BLaER1 (cell line): ENCODE measurements at regions not wholly inside any gene's neighbourhood (a gene's known extent, or its start where the extent isn't known, plus 50 kb on each side); places are given as distances from the start of the nearest gene placed in this dataset.
A peak's percentile ranks its signal among the peaks of the same experiment; 100 is the strongest.

ENCODE experiments used
- H3K27ac ChIP-seq: shearing (Covaris generic); formaldehyde crosslinking; 2 replicates; pipeline ENCODE4 v1.8.1; 2022
- H3K27me3 ChIP-seq: shearing (Covaris generic); formaldehyde crosslinking; 2 replicates; pipeline ENCODE4 v1.8.1; 2022
- H3K36me3 ChIP-seq: shearing (Covaris generic); formaldehyde crosslinking; 2 replicates; pipeline ENCODE4 v1.8.1; 2022
- H3K4me1 ChIP-seq: shearing (Covaris generic); formaldehyde crosslinking; 2 replicates; pipeline ENCODE4 v1.8.1; 2022
- H3K4me2 ChIP-seq: shearing (Covaris generic); formaldehyde crosslinking; 2 replicates; pipeline ENCODE4 v1.8.1; 2022
- H3K4me3 ChIP-seq: shearing (Covaris generic); formaldehyde crosslinking; 2 replicates; pipeline ENCODE4 v1.8.1; 2022
- H3K9ac ChIP-seq: shearing (Covaris generic); formaldehyde crosslinking; 2 replicates; pipeline ENCODE4 v1.8.1; 2022
- H3K9me3 ChIP-seq: shearing (Covaris generic); formaldehyde crosslinking; 2 replicates; pipeline ENCODE4 v1.8.1; 2022
- H4K20me1 ChIP-seq: shearing (Covaris generic); formaldehyde crosslinking; 2 replicates; pipeline ENCODE4 v1.8.1; 2022
- Cebpa-rat ChIP-seq: shearing (Covaris generic); IDR thresholded peaks from 2 replicates; pipeline ENCODE4 v1.8.1; 2022

GRCh38 chr3:127476936-127477335, 113.6 kb downstream of the TPRA1 start:
- Histone ChIP-seq H3K4me3 (no peak overlapping the region), H3K36me3 (no peaks in the 10 kb centered on the region), H4K20me1 (no peaks in the 10 kb centered on the region), H3K27ac (no peak overlapping the region), H3K9me3 (no peaks in the 10 kb centered on the region), H3K27me3 (no peaks in the 10 kb centered on the region; the same call in 1 of the 2 replicates), H3K9ac (no peak overlapping the region), H3K4me1 (peaks cover 19% of the 10 kb centered on the region), H3K4me2 (no peak overlapping the region)
- no peak for TF ChIP-seq Cebpa-rat

DNA sequence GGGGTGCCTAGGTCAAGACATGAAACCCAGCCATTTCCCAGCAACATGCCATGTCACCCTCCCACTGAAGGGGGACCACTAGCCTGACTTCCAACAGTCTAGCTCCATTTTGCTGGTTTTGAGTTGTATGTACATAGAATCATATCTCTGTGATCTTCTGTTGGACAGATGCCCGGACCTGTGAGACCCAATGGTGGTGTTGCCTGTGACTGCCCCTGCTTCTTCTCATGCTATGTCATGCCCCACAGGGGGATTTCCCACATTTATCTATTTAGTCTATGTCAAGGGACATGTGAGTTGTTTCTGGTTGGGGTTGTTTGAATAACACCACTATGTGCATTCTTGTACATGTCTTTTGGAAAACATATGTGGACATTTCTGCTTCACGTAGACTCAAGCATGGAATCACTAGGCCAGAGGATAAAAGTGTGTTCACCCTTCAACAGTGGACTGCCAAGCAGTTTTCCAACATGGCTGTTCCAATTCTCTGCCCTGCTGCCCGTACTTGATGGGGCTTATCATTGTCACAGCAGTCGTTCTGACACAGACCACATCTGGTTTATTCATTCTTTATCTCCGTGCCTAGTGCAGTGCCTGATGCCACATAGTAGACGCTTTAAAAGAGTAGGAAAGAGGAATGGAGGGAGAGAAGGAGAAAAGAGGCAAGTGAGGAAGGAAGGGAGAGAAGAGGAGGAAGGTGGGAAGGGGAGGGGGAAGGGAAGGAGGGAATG, 114.4 kb downstream of the TPRA1 start:
- Histone ChIP-seq H4K20me1 (no peaks in the 10 kb centered on the region), H3K9ac (no peak overlapping the region), H3K27ac (no peak overlapping the region), H3K36me3 (no peaks in the 10 kb centered on the region), H3K4me1 (peaks cover 19% of the 10 kb centered on the region), H3K4me2 (no peak overlapping the region), H3K9me3 (no peaks in the 10 kb centered on the region), H3K27me3 (no peaks in the 10 kb centered on the region; the same call in 1 of the 2 replicates), H3K4me3 (no peak overlapping the region)
- TF ChIP-seq Cebpa-rat: no peak

DNA sequence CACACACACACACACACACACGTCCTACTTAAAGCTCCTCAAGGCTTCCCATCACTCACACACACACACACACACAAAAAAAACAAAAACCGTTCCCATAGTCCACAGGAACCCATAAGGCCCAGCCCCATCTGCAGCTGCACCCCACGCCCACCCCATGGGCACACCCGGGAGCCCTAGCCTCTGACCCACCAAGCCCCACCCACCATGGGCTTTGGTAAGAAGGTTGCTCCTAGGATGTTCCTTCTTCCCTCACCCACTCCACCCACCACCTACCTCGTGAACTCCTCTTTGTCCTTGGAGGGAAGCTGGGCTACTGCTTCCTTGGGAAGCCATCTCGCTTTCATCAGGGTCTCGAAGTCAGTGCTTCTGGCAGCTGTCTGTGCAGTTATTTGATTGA, 115.1 kb downstream of the TPRA1 start:
- no peaks in the 10 kb centered on the region for H3K36me3 ChIP-seq
- no peak overlapping the region for H3K4me3 ChIP-seq
- H4K20me1 ChIP-seq: no peaks in the 10 kb centered on the region
- H3K27me3 ChIP-seq: no peaks in the 10 kb centered on the region; the same call in 1 of the 2 replicates
- TF ChIP-seq Cebpa-rat: no peak
- H3K9ac ChIP-seq: no peak overlapping the region
- H3K4me2 ChIP-seq: no peak overlapping the region
- no peaks in the 10 kb centered on the region for H3K9me3 ChIP-seq
- peaks cover 19% of the 10 kb centered on the region for H3K4me1 ChIP-seq
- H3K27ac ChIP-seq: no peak overlapping the region

- no peak for TF ChIP-seq Cebpa-rat
- H3K27ac ChIP-seq: no peak overlapping the region
- H3K9me3 ChIP-seq: no peaks in the 10 kb centered on the region
- H3K4me1 ChIP-seq: peaks cover 19% of the 10 kb centered on the region
- H3K36me3 ChIP-seq: no peaks in the 10 kb centered on the region
- H3K4me3 ChIP-seq: no peak overlapping the region
- H3K4me2 ChIP-seq: peak overlapping the region; percentile 57
- H3K27me3 ChIP-seq: no peaks in the 10 kb centered on the region; the same call in 1 of the 2 replicates
- H4K20me1 ChIP-seq: no peaks in the 10 kb centered on the region
- H3K9ac ChIP-seq: no peak overlapping the region
Measured at GRCh38 chr3:127473244-127474024, 117.1 kb downstream of the TPRA1 start.

DNA sequence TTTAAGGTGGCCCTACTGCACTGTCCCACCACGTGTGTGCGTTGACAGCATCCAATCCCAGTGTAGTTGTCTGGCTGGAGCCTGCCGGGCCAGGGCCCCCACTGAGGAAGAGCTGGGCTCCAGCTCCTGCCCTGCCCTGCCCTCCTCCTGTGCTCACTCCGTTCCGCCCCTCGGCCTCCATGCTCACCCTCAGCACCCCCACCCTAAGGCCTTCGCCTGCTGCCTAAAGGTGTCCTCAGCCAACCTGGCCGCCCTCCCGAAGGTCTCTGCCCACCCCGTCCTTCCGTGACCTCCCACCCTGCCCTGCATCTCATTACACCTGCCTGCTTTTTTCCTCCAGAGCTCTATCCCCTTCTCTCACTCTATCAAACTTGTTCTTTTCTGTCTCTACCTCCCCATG, 118.0 kb downstream of the TPRA1 start:
- Histone ChIP-seq H3K36me3 (no peaks in the 10 kb centered on the region), H3K4me3 (no peak overlapping the region), H4K20me1 (no peaks in the 10 kb centered on the region), H3K4me1 (peaks cover 19% of the 10 kb centered on the region), H3K9me3 (no peaks in the 10 kb centered on the region), H3K27ac (no peak overlapping the region), H3K4me2 (no peak overlapping the region), H3K27me3 (no peaks in the 10 kb centered on the region; the same call in 1 of the 2 replicates), H3K9ac (no peak overlapping the region)
- TF ChIP-seq Cebpa-rat: no peak

DNA sequence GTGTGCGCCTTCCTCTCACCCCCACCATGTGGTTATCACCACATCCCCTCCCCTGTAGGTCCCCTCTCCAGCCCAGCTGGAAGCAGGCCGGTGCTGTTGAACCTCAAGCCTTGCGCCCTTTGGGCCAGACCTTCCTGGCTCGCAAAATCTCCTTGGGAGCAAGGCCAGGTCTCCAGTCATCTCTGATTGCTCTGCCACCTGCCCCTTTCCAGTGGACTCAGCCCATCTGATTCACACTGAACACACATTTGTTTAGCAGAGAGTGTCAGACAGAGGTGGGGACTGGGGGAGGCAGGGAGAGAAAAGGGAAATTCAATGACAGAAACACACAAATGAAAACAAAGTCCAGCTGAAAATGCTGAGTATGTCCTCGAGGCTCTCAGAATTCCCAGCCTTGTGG, 119.4 kb downstream of the TPRA1 start:
- H3K27me3 ChIP-seq: no peaks in the 10 kb centered on the region
- H3K4me3 ChIP-seq: no peak overlapping the region
- no peaks in the 10 kb centered on the region for H3K9me3 ChIP-seq
- no peak overlapping the region for H3K27ac ChIP-seq
- H4K20me1 ChIP-seq: no peaks in the 10 kb centered on the region
- no peak overlapping the region for H3K4me2 ChIP-seq
- no peak overlapping the region for H3K9ac ChIP-seq
- TF ChIP-seq Cebpa-rat: no peak
- no peaks in the 10 kb centered on the region for H3K36me3 ChIP-seq
- peaks cover 21% of the 10 kb centered on the region for H3K4me1 ChIP-seq

GRCh38 chr3:127469760-127470159, 120.8 kb downstream of the TPRA1 start:
- H3K4me2 ChIP-seq: no peak overlapping the region
- peaks cover 21% of the 10 kb centered on the region for H3K4me1 ChIP-seq
- no peak overlapping the region for H3K9ac ChIP-seq
- no peak overlapping the region for H3K27ac ChIP-seq
- H3K36me3 ChIP-seq: no peaks in the 10 kb centered on the region
- no peaks in the 10 kb centered on the region for H3K9me3 ChIP-seq
- no peak overlapping the region for H3K4me3 ChIP-seq
- TF ChIP-seq Cebpa-rat: no peak
- no peaks in the 10 kb centered on the region for H4K20me1 ChIP-seq
- H3K27me3 ChIP-seq: no peaks in the 10 kb centered on the region

DNA sequence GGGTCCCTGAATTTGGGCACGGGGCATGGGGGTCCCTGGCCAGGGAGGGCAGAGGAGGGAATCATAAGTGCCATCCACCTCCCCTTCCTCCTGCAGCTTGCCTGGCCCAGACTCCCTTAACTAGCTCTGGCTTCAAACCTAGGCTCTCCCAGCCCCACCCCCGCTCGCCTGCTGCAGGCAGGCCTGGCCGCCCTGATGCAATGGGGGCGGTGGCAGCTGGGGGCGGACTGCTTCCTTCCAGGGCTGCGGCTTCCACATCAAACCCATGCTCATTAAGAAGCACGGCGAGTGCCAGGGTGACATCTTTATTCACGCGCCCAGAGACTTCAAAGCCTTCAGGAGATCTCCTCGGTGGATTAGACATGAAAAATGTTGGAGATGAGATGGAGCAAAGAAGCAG, 123.1 kb downstream of the TPRA1 start:
- Histone ChIP-seq H3K27me3 (no peaks in the 10 kb centered on the region), H3K4me2 (peak overlapping the region; percentile 45), H3K9me3 (no peaks in the 10 kb centered on the region), H3K4me1 (peaks cover 11% of the 10 kb centered on the region), H3K27ac (no peak overlapping the region), H3K36me3 (no peaks in the 10 kb centered on the region), H3K9ac (no peak overlapping the region), H3K4me3 (no peak overlapping the region), H4K20me1 (0 out of 2 replicates have a peak, but pooled peaks cover 1% of the 10 kb centered on the region)
- TF ChIP-seq Cebpa-rat: no peak

GRCh38 chr3:127464642-127465041, 125.9 kb downstream of the TPRA1 start:
- H3K4me1 ChIP-seq: peaks cover 11% of the 10 kb centered on the region
- H3K4me2 ChIP-seq: no peak overlapping the region
- no peak for TF ChIP-seq Cebpa-rat
- no peak overlapping the region for H3K27ac ChIP-seq
- peaks cover 19% of the 10 kb centered on the region; the same call in 1 of the 2 replicates for H4K20me1 ChIP-seq
- H3K9me3 ChIP-seq: no peaks in the 10 kb centered on the region
- H3K27me3 ChIP-seq: 0 out of 2 replicates have a peak, but pooled peaks cover 5% of the 10 kb centered on the region
- no peak overlapping the region for H3K4me3 ChIP-seq
- H3K36me3 ChIP-seq: no peaks in the 10 kb centered on the region
- H3K9ac ChIP-seq: no peak overlapping the region

DNA sequence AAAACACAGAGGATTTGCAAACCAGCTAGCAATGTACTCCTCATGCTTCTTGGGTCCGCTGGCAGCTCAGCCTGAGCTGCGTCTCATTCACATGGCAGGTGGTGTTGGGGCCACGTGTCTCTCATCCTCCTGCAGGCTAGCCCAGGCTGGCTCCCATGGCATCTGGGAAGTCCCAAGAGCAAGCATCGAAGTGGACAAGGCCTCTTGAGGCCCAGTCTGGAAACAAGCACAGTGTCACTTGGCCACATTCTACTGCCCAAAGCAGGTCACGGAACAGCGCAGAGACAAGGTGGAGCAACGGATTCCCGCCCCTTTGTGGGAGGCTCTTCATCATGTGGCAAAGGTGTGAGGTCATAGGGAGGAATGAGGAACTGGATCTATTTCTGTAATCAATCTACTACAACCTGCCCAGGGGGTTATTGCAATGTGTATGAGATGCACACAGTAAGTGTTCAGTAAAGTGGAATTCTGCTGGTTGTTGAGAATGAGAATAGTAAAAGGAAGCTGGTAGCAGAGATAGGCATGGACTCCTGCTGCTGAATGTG, 128.3 kb downstream of the TPRA1 start:
- H3K9ac ChIP-seq: no peak overlapping the region
- no peak overlapping the region for H3K27ac ChIP-seq
- TF ChIP-seq Cebpa-rat: no peak
- peaks cover 39% of the 10 kb centered on the region; the same call in 1 of the 2 replicates for H4K20me1 ChIP-seq
- H3K4me3 ChIP-seq: no peak overlapping the region
- peaks cover 2% of the 10 kb centered on the region for H3K4me1 ChIP-seq
- no peaks in the 10 kb centered on the region for H3K9me3 ChIP-seq
- H3K4me2 ChIP-seq: no peak overlapping the region
- no peaks in the 10 kb centered on the region for H3K36me3 ChIP-seq
- peaks cover 30% of the 10 kb centered on the region for H3K27me3 ChIP-seq
